Loucy (cell line): ENCODE measurements at regions not wholly inside any gene's neighbourhood (a gene's known extent, or its start where the extent isn't known, plus 50 kb on each side); places are given as distances from the start of the nearest gene placed in this dataset.

Experiments
- CTCF ChIP-seq: fragments of 200-600 bp; sonication (generic); conservative IDR thresholded peaks from 2 replicates; pipeline ENCODE4 v1.5.1; 2014; ENCODE audit warnings: mild to moderate bottlenecking, antibody characterized with exemption, low read length
- EZH2phosphoT487 ChIP-seq: fragments of 200-600 bp; IDR thresholded peaks from 2 replicates; pipeline ENCODE4 v1.6.1; 2018; ENCODE audit warnings: antibody characterized with exemption, mild to moderate bottlenecking, moderate library complexity, borderline replicate concordance

GRCh38 chr7:156549636-156550035 lies 90.9 kb upstream of the RNF32 start:
- no peak for TF ChIP-seq CTCF
- no peak for TF ChIP-seq EZH2phosphoT487
